ENCODE measurements at regions not wholly inside any gene's neighbourhood (a gene's known extent, or its start where the extent isn't known, plus 50 kb on each side); places are given as distances from the start of the nearest gene placed in this dataset.
"Not testable (repeated sequence)": the region's sequence is repeated elsewhere in the genome, so short reads cannot be mapped to it uniquely, and the experiment has no call there.

- DNase-seq (ENCODE audit: extremely low spot score), result no peak
- intact Hi-C loops (cut with DNase I), result no loop called here
Measured at GRCh38 chrX:69424161-69424560, 80.0 kb upstream of the NALF2 start.

DNA sequence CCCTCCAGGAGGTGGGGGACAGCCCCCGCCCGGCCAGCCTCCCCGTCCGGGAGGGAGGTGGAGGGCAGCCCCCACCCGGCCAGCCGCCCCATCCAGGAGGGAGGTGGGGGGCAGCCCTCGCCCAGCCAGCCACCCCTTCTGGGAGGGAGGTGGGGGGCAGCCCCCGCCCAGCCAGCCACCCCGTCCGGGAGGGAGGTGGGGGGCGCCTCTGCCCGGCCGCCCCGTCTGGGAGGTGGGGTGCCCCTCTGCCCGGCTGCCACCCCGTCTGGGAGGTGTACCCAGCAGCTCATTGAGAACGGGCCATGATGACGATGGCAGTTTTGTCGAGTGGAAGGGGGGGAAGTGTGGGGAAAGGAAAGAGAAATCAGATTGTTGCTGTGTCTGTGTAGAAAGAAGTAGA lies 81.9 kb upstream of the NALF2 start:
- H3K4me1 ChIP-seq; H3K36me3 ChIP-seq; H3K27ac ChIP-seq (replicated peaks in 1 of 4); H3K27me3 ChIP-seq; DNase-seq (ENCODE audit: extremely low spot score); intact Hi-C loops (cut with DNase I); H3K9me3 ChIP-seq; H3K4me3 ChIP-seq: not testable (repeated sequence)
- 96% methylated on average over 7 of the region's 19 CpGs for WGBS

More at GRCh38 chrX:69424161-69424560, 80.0 kb upstream of the NALF2 start:
- peaks cover 0 to 6% (median 0%) of the 10 kb centered on the region in 4 donors for H3K27me3 ChIP-seq
- H3K36me3 ChIP-seq, result no peaks in the 10 kb centered on the region
- no peak overlapping the region for H3K27ac ChIP-seq (replicated peaks in 1 of 4)
- no peak overlapping the region for H3K4me3 ChIP-seq
- no peaks in the 10 kb centered on the region for H3K9me3 ChIP-seq
- TF ChIP-seq EP300 (IDR thresholded peaks at IDR 0.05), result no peak
- TF ChIP-seq CTCF (IDR thresholded peaks at IDR 0.05), result no peak
- no peak for TF ChIP-seq POLR2A (IDR thresholded peaks at IDR 0.05; ENCODE audit: low read depth)
- no peak for TF ChIP-seq POLR2AphosphoS5 (IDR thresholded peaks at IDR 0.05)
- no peaks in the 10 kb centered on the region for H3K4me1 ChIP-seq

DNA sequence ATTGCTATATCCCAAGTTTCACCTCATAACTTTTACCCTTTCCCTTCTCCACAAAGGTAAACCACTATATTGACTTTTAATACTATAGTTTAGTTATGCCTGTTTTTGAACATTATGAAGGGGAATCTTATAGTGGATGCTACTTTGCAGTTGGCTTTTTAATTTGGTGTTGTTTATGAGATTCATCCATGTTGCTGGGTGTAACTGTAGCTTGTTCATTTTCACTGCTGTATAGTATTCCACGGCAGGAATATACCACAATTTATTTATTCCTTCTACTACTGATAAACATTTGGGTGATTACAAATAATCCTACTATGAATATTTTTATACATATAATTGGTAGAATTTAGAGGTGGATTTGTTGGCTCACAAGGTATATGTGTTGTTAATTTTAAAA lies 88.4 kb upstream of the NALF2 start:
- 100% methylated on average over 1 of the region's 1 CpG for WGBS
- no peak for TF ChIP-seq POLR2A (IDR thresholded peaks at IDR 0.05; ENCODE audit: low read depth)
- TF ChIP-seq CTCF (IDR thresholded peaks at IDR 0.05), result no peak
- TF ChIP-seq EP300 (IDR thresholded peaks at IDR 0.05), result no peak
- TF ChIP-seq POLR2AphosphoS5 (IDR thresholded peaks at IDR 0.05), result no peak
- no peak overlapping the region for H3K27ac ChIP-seq (replicated peaks in 1 of 4)
- peaks cover 0 to 8% (median 0%) of the 10 kb centered on the region in 4 donors for H3K9me3 ChIP-seq
- H3K36me3 ChIP-seq, result no peaks in the 10 kb centered on the region
- H3K4me3 ChIP-seq, result no peak overlapping the region
- DNase-seq (ENCODE audit: extremely low spot score), result no peak
- intact Hi-C loops (cut with DNase I), result no loop called here
- H3K4me1 ChIP-seq, result no peaks in the 10 kb centered on the region
- H3K27me3 ChIP-seq, result no peaks in the 10 kb centered on the region

DNA sequence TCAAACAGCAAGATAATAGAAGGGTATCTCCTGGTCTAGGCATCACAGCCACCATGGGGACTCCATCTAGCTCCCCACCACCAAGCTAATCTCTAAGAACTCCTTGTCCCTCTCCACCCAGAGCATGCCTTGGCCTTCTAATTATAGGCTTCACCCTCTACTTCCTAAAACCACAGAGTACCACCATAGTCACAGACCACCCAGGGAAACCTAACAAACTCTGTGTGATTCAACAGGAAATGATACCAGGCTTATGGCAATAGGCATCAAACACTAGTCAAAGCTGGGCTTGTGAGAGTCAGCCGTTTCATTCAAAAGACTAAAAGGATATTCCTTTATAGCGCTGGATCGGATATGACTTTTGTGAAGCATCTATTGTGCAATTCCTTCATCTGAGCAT lies 91.5 kb upstream of the NALF2 start:
- Histone ChIP-seq H3K27me3 (no peaks in the 10 kb centered on the region), H3K9me3 (peaks cover 0 to 8% (median 0%) of the 10 kb centered on the region in 4 donors), H3K4me1 (no peaks in the 10 kb centered on the region), H3K27ac (replicated peaks in 1 of 4) (no peak overlapping the region), H3K36me3 (no peaks in the 10 kb centered on the region), H3K4me3 (no peak overlapping the region)
- WGBS, result 90% methylated on average over 3 of the region's 3 CpGs
- DNase-seq (ENCODE audit: extremely low spot score), result no peak
- intact Hi-C loops (cut with DNase I), result no loop called here
- TF ChIP-seq EP300 (IDR thresholded peaks at IDR 0.05) (no peak), POLR2A (IDR thresholded peaks at IDR 0.05; ENCODE audit: low read depth) (no peak), POLR2AphosphoS5 (IDR thresholded peaks at IDR 0.05) (no peak), CTCF (IDR thresholded peaks at IDR 0.05) (no peak)

- Histone ChIP-seq H3K27ac (replicated peaks in 1 of 4) (no peak overlapping the region), H3K4me3 (no peak overlapping the region), H3K27me3 (no peaks in the 10 kb centered on the region), H3K4me1 (no peaks in the 10 kb centered on the region), H3K36me3 (no peaks in the 10 kb centered on the region), H3K9me3 (no peaks in the 10 kb centered on the region)
- DNase-seq (ENCODE audit: extremely low spot score), result peak; percentile 29
- intact Hi-C loops (cut with DNase I), result no loop called here
- TF ChIP-seq POLR2A (IDR thresholded peaks at IDR 0.05; ENCODE audit: low read depth), result no peak
- TF ChIP-seq POLR2AphosphoS5 (IDR thresholded peaks at IDR 0.05), result no peak
- no peak for TF ChIP-seq EP300 (IDR thresholded peaks at IDR 0.05)
- TF ChIP-seq CTCF (IDR thresholded peaks at IDR 0.05), result no peak
Measured at GRCh38 chrX:69398881-69399280, 105.2 kb upstream of the NALF2 start.

Data from esophagus muscularis mucosa (tissue), 4 donors.